SK-N-SH treated with all-trans-retinoic acid at 6 μM for 48 hours (cell line): ENCODE measurements at regions not wholly inside any gene's neighbourhood (a gene's known extent, or its start where the extent isn't known, plus 50 kb on each side); places are given as distances from the start of the nearest gene placed in this dataset.

Source experiments
- ATAC-seq: fragments of 200-7000 bp; cut with Tn5 transposase; 3 replicates; pipeline ENCODE4 v1.9.1; 2020; ENCODE audit warnings: mild to moderate bottlenecking, moderate library complexity
- ARNTL ChIP-seq: fragments of 450-650 bp; formaldehyde crosslinking; IDR thresholded peaks from 2 replicates; pipeline ENCODE4 v1.5.0; 2020; ENCODE audit warnings: low read depth, mild to moderate bottlenecking, moderate library complexity, borderline replicate concordance
- BACH2 ChIP-seq: fragments of 250-450 bp; sonication (Bioruptor Pico); IDR thresholded peaks from 2 replicates; pipeline ENCODE4 v1.9.0; 2021; ENCODE audit warnings: mild to moderate bottlenecking, borderline replicate concordance
- CSDC2 ChIP-seq: fragments of 250-450 bp; sonication (Bioruptor Pico); IDR thresholded peaks from 2 replicates; pipeline ENCODE4 v1.5.0; 2020; ENCODE audit warnings: mild to moderate bottlenecking, moderate library complexity
- ESRRG ChIP-seq: fragments of 250-450 bp; sonication (Bioruptor Pico); IDR thresholded peaks from 2 replicates; pipeline ENCODE4 v1.6.1; 2021; ENCODE audit warnings: mild to moderate bottlenecking
- GLIS3 ChIP-seq: fragments of 250-450 bp; sonication (Bioruptor Pico); IDR thresholded peaks from 2 replicates; pipeline ENCODE4 v1.5.0; 2020; ENCODE audit warnings: mild to moderate bottlenecking, moderate library complexity
- ISL1 ChIP-seq: fragments of 250-450 bp; sonication (Bioruptor Pico); IDR thresholded peaks from 2 replicates; pipeline ENCODE4 v2.1.2; 2022; ENCODE audit warnings: mild to moderate bottlenecking, moderate library complexity
- OSR1 ChIP-seq: fragments of 250-450 bp; sonication (Bioruptor Pico); IDR thresholded peaks from 2 replicates; pipeline ENCODE4 v1.8.0; 2022; ENCODE audit warnings: moderate library complexity, mild to moderate bottlenecking, inconsistent platforms
- PPARA ChIP-seq: fragments of 250-450 bp; sonication (Bioruptor Pico); IDR thresholded peaks from 2 replicates; pipeline ENCODE4 v1.5.0; 2020; ENCODE audit warnings: mild to moderate bottlenecking, borderline replicate concordance
- RARB ChIP-seq: fragments of 250-450 bp; sonication (Bioruptor Pico); IDR thresholded peaks from 2 replicates; pipeline ENCODE4 v1.8.0; 2021; ENCODE audit warnings: mild to moderate bottlenecking, moderate library complexity
- SNAI2 ChIP-seq: fragments of 250-450 bp; sonication (Bioruptor Pico); IDR thresholded peaks from 2 replicates; pipeline ENCODE4 v1.5.0; 2020; ENCODE audit warnings: mild to moderate bottlenecking, moderate library complexity
- TCF4 ChIP-seq: fragments of 250-450 bp; sonication (Bioruptor Pico); IDR thresholded peaks from 2 replicates; pipeline ENCODE4 v1.8.0; 2021; ENCODE audit warnings: mild to moderate bottlenecking, moderate library complexity, borderline replicate concordance
- TOX ChIP-seq: fragments of 250-450 bp; sonication (Bioruptor Pico); IDR thresholded peaks from 2 replicates; pipeline ENCODE4 v1.8.0; 2021; ENCODE audit warnings: mild to moderate bottlenecking, moderate library complexity, borderline replicate concordance
- ZC3H10 ChIP-seq: fragments of 250-450 bp; sonication (Bioruptor Pico); IDR thresholded peaks from 2 replicates; pipeline ENCODE4 v1.5.1; 2021; ENCODE audit warnings: mild to moderate bottlenecking, moderate library complexity
- ZFP30 ChIP-seq: fragments of 450-650 bp; formaldehyde crosslinking; IDR thresholded peaks from 2 replicates; pipeline ENCODE4 v1.5.0; 2022; ENCODE audit warnings: mild to moderate bottlenecking, moderate library complexity
- ZNF565 ChIP-seq: fragments of 450-650 bp; formaldehyde crosslinking; conservative IDR thresholded peaks from 2 replicates; pipeline ENCODE4 v1.5.0; 2020; ENCODE audit warnings: low read depth, mild to moderate bottlenecking, moderate library complexity
- ZNF70 ChIP-seq: fragments of 450-650 bp; formaldehyde crosslinking; IDR thresholded peaks from 2 replicates; pipeline ENCODE4 v1.5.0; 2020; ENCODE audit warnings: mild to moderate bottlenecking, moderate library complexity
- ZNF8 ChIP-seq: fragments of 450-650 bp; formaldehyde crosslinking; IDR thresholded peaks from 2 replicates; pipeline ENCODE4 v1.5.0; 2020; ENCODE audit warnings: mild to moderate bottlenecking, moderate library complexity
- TF ChIP-seq, protein P1 (sequence below): fragments of 250-450 bp; sonication (Bioruptor Pico); IDR thresholded peaks from 2 replicates; pipeline ENCODE4 v1.8.0; 2020; ENCODE audit warnings: mild to moderate bottlenecking, moderate library complexity, borderline replicate concordance
- TF ChIP-seq, protein P2 (sequence below): fragments of 250-450 bp; sonication (Bioruptor Pico); IDR thresholded peaks from 2 replicates; pipeline ENCODE4 v1.5.1; 2021; ENCODE audit warnings: mild to moderate bottlenecking, moderate library complexity
- TF ChIP-seq, protein P3 (sequence below): fragments of 250-450 bp; sonication (Bioruptor Pico); IDR thresholded peaks from 2 replicates; pipeline ENCODE4 v1.5.0; 2020; ENCODE audit warnings: mild to moderate bottlenecking, moderate library complexity

DNA sequence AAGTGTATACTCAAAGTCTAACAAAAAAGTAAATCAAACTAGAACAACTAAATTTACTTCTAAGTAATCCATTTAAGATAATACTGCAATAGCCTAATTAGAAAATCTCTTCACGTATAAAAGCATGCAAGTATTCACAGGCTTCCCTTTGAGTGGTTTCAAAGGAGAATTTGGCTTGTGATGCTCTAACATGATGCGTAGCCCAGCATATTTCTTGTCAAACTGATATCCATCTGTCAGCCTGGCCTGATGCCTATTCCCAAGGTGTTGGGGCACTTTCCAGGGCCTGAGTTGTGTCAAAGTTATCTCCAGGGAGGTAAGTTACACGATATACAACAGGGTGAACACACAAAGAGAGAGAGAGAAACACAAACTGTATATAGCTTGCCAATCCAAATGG, 287.0 kb upstream of the MAGEB18 start:
- no peak for TF ChIP-seq ZNF8 (CRISPR knock-in tag)
- no peak for TF ChIP-seq RARB
- no peak for TF ChIP-seq ARNTL (CRISPR knock-in tag)
- no peak for TF ChIP-seq ZNF565 (CRISPR knock-in tag)
- no peak for TF ChIP-seq GLIS3 (CRISPR knock-in tag)
- TF ChIP-seq ZC3H10 (CRISPR knock-in tag): no peak
- no peak for TF ChIP-seq TCF4 (CRISPR knock-in tag)
- no peak for TF ChIP-seq ISL1 (CRISPR knock-in tag)
- ATAC-seq: no peak

DNA sequence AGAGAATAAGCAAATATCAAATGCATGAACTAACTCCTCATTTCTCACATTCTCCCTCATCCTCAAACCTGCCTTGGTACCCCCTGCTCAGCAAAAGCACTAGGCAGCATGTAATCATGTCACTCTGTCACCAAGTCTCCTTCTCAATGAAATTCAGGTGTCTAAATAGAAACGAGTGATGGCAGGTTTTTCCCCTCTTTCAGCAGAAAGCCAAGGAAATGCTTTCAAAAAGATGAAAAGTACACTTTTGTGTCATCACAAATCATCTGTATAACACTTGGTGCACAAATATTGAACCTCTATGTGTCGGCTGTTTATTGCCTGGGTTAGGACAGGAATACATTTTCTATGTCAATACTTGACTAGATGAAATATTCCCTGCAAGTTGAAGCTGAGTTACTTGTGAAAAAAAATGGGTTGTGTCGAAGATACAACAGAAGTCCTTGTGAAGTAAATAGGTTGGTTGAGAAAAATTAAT, 285.1 kb upstream of the MAGEB18 start:
- no peak for ATAC-seq
- TF ChIP-seq RARB (no peak), PPARA (CRISPR knock-in tag) (no peak), ZNF565 (CRISPR knock-in tag) (no peak), SNAI2 (no peak), CSDC2 (CRISPR knock-in tag) (no peak)

DNA sequence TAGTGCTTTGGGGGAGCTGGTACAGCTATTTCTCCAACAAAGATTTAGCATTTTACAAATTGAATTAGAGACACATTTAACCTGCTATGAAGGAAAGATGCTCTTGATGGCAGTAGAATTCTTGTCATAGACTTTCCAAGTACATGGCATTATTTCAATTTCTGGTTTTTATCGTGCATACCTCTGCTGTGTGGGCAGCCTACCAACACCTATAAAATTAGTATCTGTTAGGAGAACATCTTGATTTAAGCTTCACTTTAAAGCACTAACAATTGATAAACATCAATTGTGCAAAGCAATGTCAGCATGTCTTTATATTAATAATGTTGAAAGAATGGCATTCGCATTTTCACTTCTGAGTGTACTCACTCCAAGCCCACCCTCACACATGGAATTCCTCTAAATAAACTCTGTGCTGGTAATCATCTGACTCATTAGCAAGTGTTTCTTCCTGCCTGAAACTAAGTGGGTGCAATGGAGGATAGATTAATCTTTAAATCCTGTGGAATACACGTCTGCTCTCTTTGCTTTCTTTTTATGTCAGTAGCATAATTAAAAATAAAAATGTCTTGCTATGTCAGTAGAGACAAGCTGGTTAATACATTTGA, 279.8 kb upstream of the MAGEB18 start:
- no peak for ATAC-seq
- TF ChIP-seq, protein P1, sequence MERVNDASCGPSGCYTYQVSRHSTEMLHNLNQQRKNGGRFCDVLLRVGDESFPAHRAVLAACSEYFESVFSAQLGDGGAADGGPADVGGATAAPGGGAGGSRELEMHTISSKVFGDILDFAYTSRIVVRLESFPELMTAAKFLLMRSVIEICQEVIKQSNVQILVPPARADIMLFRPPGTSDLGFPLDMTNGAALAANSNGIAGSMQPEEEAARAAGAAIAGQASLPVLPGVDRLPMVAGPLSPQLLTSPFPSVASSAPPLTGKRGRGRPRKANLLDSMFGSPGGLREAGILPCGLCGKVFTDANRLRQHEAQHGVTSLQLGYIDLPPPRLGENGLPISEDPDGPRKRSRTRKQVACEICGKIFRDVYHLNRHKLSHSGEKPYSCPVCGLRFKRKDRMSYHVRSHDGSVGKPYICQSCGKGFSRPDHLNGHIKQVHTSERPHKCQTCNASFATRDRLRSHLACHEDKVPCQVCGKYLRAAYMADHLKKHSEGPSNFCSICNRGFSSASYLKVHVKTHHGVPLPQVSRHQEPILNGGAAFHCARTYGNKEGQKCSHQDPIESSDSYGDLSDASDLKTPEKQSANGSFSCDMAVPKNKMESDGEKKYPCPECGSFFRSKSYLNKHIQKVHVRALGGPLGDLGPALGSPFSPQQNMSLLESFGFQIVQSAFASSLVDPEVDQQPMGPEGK (CRISPR knock-in tag): no peak
- TF ChIP-seq, protein P2, sequence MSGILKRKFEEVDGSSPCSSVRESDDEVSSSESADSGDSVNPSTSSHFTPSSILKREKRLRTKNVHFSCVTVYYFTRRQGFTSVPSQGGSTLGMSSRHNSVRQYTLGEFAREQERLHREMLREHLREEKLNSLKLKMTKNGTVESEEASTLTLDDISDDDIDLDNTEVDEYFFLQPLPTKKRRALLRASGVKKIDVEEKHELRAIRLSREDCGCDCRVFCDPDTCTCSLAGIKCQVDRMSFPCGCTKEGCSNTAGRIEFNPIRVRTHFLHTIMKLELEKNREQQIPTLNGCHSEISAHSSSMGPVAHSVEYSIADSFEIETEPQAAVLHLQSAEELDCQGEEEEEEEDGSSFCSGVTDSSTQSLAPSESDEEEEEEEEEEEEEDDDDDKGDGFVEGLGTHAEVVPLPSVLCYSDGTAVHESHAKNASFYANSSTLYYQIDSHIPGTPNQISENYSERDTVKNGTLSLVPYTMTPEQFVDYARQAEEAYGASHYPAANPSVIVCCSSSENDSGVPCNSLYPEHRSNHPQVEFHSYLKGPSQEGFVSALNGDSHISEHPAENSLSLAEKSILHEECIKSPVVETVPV (CRISPR knock-in tag): no peak
- TF ChIP-seq PPARA (CRISPR knock-in tag) (no peak), TOX (no peak), SNAI2 (no peak), ESRRG (CRISPR knock-in tag) (no peak), OSR1 (CRISPR knock-in tag) (no peak), ISL1 (CRISPR knock-in tag) (no peak), ZNF8 (CRISPR knock-in tag) (no peak), ARNTL (CRISPR knock-in tag) (no peak), CSDC2 (CRISPR knock-in tag) (no peak)
- TF ChIP-seq, protein P3, sequence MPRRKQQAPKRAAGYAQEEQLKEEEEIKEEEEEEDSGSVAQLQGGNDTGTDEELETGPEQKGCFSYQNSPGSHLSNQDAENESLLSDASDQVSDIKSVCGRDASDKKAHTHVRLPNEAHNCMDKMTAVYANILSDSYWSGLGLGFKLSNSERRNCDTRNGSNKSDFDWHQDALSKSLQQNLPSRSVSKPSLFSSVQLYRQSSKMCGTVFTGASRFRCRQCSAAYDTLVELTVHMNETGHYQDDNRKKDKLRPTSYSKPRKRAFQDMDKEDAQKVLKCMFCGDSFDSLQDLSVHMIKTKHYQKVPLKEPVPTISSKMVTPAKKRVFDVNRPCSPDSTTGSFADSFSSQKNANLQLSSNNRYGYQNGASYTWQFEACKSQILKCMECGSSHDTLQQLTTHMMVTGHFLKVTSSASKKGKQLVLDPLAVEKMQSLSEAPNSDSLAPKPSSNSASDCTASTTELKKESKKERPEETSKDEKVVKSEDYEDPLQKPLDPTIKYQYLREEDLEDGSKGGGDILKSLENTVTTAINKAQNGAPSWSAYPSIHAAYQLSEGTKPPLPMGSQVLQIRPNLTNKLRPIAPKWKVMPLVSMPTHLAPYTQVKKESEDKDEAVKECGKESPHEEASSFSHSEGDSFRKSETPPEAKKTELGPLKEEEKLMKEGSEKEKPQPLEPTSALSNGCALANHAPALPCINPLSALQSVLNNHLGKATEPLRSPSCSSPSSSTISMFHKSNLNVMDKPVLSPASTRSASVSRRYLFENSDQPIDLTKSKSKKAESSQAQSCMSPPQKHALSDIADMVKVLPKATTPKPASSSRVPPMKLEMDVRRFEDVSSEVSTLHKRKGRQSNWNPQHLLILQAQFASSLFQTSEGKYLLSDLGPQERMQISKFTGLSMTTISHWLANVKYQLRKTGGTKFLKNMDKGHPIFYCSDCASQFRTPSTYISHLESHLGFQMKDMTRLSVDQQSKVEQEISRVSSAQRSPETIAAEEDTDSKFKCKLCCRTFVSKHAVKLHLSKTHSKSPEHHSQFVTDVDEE: no peak

DNA sequence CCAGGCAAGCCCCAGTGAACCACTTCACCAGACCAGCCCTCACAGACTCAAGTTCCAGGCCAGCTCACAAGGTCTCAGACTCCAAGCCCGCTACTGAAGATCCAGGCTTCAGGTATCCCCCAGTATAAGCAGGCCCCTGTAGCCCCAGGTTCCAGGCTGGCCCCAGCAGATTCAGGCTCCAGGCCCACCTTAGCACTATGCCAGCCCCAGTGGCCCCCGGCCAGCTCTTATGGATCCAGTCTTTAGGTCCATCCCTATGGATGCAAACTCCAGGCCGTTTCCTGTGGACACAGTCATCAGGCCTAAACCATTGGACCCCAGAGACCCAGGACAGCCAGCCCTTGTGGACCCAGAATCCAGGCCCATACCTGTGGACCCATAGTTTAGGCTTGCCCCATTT, 277.8 kb upstream of the MAGEB18 start:
- no peak for ATAC-seq
- TF ChIP-seq ZNF8 (CRISPR knock-in tag) (no peak), PPARA (CRISPR knock-in tag) (no peak), ZC3H10 (CRISPR knock-in tag) (no peak), BACH2 (CRISPR knock-in tag) (no peak), RARB (no peak), ZNF565 (CRISPR knock-in tag) (no peak)
- TF ChIP-seq, all 23 proteins: peak for 0

DNA sequence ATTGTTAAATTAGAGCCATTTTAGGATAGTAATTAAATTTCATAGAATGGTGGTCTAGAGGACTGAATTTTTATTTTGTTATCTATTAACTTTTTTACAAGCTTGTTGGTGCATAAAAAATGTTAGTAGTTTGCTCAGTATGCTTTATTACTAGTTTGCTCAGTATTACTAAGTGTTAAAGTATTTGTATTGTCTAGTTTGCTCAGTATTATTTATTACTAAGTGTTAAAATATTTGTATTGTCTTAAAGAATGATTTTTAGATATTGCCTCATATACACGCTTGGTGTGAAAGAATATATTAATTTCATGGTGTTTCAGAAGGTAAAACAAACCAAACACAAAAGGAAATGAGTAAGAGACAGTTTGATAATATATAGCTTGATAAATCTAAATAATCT, 268.4 kb upstream of the MAGEB18 start:
- TF ChIP-seq CSDC2 (CRISPR knock-in tag) (no peak), ZC3H10 (CRISPR knock-in tag) (no peak), TOX (no peak), ZFP30 (CRISPR knock-in tag) (no peak), ZNF70 (no peak), ZNF8 (CRISPR knock-in tag) (no peak)
- no peak for ATAC-seq
